ENCODE measurements at regions not wholly inside any gene's neighbourhood (a gene's known extent, or its start where the extent isn't known, plus 50 kb on each side); places are given as distances from the start of the nearest gene placed in this dataset.

DNA sequence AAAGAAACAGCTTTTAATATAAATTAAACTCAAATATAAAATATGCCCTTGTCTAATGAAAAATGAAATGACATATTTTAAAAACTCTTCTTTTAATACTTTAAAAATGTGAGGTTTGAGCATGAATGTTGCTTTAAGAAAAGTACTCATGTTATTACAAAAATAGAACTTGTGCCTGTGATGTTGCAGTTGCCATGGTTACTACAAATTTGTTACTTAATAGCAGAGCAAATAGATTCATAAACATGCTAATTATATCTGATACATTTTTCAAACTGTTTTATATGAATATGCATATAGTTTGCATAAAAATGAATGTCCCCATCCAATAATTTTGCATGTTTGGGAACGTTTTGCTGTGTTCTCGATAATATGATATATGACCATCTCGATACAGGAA, 152.3 kb upstream of the DPYD start:
- TF ChIP-seq, protein P1, sequence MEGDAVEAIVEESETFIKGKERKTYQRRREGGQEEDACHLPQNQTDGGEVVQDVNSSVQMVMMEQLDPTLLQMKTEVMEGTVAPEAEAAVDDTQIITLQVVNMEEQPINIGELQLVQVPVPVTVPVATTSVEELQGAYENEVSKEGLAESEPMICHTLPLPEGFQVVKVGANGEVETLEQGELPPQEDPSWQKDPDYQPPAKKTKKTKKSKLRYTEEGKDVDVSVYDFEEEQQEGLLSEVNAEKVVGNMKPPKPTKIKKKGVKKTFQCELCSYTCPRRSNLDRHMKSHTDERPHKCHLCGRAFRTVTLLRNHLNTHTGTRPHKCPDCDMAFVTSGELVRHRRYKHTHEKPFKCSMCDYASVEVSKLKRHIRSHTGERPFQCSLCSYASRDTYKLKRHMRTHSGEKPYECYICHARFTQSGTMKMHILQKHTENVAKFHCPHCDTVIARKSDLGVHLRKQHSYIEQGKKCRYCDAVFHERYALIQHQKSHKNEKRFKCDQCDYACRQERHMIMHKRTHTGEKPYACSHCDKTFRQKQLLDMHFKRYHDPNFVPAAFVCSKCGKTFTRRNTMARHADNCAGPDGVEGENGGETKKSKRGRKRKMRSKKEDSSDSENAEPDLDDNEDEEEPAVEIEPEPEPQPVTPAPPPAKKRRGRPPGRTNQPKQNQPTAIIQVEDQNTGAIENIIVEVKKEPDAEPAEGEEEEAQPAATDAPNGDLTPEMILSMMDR (conservative IDR thresholded peaks at IDR 0.05; ENCODE audit: low read depth, low read length) = no peak
- TF ChIP-seq EZH2 (IDR thresholded peaks at IDR 0.05; ENCODE audit: borderline replicate concordance, low read depth, low read length, poor library complexity, severe bottlenecking) = no peak

Measured in A673 (cell line).